PC-9 (cell line): ENCODE measurements at regions not wholly inside any gene's neighbourhood (a gene's known extent, or its start where the extent isn't known, plus 50 kb on each side); places are given as distances from the start of the nearest gene placed in this dataset.

Experiments used
- EZH2 ChIP-seq: fragments of 200-600 bp; sonication (generic); IDR thresholded peaks from 2 replicates; pipeline ENCODE4 v1.8.0; 2017; ENCODE audit warnings: antibody characterized with exemption, low read depth
- TF ChIP-seq, protein P1 (sequence below): fragments of 200-600 bp; sonication (generic); conservative IDR thresholded peaks from 2 replicates; pipeline ENCODE4 v1.6.1; 2017; ENCODE audit warnings: mixed run types, antibody characterized with exemption, mild to moderate bottlenecking, moderate library complexity

DNA sequence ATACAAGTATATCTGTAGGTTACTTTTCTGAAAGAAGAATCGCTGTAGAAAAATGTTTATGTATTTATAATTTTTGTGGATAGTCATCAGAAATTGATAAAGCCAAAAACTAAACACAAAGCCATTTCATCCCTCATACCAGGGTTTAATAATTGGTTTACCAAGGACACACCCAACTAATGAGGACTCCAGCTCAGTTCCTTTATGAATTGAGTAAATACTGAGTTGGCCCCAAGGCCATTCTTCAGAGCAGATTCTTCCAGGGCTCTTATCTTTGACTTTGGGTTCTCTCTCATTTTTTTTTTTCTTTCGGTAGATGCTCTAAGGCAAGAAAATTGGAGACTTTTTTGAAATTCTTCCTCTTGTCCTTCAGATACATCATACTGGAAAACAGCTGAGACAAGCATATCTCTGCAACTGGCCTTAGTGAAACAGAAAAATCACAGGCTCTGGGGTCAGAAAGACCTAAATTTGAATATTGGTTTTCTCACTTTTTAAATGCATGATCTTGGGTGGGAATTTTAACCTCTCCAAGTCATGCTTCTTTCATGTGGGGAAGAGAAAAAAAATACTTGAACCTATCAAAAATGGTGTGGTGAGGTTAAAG, 401.8 kb downstream of the ARHGEF28 start:
- TF ChIP-seq, protein P1, sequence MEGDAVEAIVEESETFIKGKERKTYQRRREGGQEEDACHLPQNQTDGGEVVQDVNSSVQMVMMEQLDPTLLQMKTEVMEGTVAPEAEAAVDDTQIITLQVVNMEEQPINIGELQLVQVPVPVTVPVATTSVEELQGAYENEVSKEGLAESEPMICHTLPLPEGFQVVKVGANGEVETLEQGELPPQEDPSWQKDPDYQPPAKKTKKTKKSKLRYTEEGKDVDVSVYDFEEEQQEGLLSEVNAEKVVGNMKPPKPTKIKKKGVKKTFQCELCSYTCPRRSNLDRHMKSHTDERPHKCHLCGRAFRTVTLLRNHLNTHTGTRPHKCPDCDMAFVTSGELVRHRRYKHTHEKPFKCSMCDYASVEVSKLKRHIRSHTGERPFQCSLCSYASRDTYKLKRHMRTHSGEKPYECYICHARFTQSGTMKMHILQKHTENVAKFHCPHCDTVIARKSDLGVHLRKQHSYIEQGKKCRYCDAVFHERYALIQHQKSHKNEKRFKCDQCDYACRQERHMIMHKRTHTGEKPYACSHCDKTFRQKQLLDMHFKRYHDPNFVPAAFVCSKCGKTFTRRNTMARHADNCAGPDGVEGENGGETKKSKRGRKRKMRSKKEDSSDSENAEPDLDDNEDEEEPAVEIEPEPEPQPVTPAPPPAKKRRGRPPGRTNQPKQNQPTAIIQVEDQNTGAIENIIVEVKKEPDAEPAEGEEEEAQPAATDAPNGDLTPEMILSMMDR = no peak
- no peak for TF ChIP-seq EZH2
